Stimulated activated CD4-positive, alpha-beta T cell treated with anti-CD3 and anti-CD28 coated beads, TNF-alpha, amount 100 ng/mL, for 48 hours (primary cell): ENCODE measurements at regions not wholly inside any gene's neighbourhood (a gene's known extent, or its start where the extent isn't known, plus 50 kb on each side); places are given as distances from the start of the nearest gene placed in this dataset.

Experiments used
- DNase-seq, 3 donors: peaks; one replicate each; pipeline ENCODE4 v3.0.0-alpha.2; 2020; ENCODE audit warnings: low read depth in 3 of 3

DNA sequence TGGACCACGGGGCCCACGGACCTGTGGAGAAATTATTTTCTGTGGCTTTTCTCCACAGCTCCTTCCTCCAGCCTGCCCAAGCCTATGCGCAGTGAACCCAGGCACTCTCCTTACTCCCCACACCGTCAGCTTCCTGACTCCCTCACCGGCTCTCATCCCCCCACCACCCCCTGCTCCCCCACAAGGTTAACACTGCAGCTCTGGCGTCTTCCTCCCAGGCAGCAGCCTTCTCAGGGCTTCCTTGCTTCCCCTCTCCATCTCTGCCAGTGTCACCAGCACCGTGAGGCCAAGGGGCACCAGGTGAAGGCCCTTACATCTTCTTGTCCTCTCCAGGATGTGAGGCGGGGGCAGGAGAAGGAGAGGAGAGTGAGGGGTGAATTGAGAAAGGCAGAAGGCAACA lies 168.3 kb upstream of the TLE3 start:
- no peak for DNase-seq

DNA sequence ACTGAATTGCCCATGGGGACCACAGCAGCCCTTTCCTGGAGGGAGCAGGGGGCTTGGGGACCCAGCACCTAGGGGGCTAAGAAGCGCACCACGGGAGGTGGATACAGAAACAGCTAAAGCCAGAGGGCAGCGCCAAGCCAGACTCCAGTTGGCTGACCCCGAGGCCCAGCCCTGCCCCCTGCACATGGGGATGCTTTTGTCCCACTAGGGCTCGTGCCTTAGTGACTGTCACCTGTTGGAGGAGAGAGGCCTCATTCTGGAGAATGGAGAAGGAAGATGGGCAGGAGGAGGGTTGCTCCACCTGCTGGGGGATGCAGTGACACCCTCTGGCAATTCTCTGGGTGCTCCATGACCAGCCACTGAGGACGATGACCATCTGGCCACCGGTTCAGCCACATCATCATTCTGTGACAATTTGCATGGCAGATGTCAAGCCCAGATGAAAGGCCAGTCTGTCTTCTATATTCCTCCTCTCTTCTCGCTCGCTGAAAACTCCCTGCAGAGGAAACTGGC lies 167.8 kb upstream of the TLE3 start:
- DNase-seq, result no peak

DNA sequence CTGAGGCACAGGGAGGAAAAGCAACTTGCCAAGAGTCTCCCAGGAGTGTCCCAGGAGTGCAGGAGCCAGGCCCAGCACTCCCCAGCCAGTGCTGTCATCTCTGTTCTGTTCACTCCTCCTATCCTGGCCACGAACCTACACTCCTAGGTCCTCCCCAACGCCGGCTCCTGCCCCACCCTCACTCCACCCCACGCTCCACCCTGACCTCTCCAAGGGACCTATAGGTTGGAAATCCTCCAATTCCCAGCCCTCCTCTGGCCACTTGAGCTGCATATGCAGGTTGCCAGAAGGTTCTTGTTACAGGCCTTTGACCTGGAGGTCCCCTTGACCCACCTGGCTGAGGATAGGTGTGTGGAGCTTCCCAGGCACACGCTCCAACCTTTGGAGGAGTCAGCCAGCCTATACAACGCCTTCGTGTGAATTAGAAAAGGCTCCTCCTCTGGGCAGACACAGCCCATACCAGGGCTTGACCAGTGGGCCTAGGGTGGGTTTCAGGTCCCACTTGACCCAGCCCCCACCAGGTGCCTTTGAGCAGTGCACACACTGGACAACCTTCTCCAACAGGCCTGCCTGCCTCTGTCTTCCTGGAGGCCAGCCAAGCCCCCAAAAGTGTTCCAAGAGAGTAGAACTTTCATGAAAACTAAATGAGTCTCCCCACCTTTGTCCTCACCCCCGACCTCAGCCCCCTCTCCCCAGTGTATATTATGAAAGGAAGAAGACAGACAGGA lies 167.2 kb upstream of the TLE3 start:
- no peak for DNase-seq

DNA sequence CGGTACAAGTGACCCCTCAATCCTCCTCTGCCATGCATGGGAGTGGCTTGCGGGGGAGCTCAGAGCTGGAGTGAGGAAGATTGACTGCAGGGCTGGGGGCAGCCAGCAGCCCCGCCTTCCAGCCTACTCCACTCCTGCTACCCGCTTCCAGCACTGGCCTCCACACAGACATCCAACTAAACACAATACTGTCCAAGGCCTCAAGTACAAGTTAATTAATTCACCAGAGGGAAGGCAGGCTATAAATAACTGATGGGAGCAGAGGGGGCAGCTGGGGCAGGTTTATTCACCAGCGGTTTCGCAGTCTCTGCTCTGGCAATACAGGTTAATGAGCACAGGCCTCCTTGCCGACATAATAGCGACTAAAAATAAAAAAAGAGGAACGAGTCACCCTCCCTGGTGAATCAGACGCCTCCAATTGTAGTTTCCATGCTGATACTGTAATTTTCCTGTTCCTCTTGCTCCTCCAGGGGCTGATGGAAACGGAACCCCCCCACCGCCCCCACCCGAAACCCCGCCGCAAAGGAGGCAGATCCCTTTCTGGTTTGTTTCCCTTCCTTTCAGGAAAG lies 166.4 kb upstream of the TLE3 start:
- no peak for DNase-seq

DNA sequence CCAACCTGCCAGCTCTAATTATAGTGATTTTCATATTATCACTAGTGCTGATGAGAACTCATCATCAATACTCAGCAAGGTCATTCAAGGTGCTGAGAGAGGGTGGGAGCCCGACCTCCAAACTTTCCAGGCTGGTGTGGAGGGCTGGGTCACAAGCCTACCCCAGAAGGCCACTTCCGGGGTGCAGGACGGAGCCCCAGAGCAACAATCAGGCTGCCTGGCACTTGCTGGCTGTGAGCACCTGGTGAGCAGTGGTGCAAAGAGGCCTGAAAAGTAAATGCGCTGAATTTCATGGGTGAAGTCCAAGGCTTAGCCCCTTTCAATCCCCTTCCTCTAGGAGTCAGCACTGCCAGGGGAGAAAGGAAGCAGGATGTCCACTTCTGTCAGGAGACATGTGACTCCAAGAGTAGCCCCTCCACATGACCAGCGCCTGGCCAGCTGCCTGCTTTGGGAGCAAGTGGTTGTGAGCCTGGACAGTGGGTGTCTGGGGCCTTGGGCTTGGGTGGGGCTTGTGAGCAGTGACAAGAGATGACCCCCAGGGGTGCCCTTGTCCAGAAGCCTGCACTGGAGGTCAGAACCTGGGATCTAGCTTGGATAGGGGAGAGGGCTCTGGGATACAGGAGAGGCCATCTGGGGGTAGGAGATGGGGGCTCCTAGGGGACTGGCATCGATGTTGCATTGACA lies 165.0 kb upstream of the TLE3 start:
- no peak for DNase-seq

DNA sequence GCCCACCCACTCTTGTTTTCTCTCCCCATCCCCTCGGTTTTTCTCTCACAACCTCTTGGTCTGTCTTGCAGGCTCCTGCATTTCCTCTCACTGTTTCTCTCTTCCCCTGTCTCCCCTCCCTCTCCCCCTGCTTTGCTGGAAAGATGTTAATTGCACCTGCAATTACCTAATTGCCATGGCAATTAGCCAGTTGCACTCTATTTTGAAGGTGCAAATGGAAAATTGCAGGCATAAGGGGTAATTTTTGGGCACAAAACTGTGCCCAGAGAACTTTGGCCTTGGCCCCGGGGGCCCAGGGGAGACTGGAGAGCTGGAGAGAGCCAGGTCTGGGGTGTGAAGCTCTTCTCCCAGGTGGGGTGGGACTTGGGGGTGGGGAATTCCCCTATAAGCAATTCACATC lies 164.5 kb upstream of the TLE3 start:
- no peak for DNase-seq

DNA sequence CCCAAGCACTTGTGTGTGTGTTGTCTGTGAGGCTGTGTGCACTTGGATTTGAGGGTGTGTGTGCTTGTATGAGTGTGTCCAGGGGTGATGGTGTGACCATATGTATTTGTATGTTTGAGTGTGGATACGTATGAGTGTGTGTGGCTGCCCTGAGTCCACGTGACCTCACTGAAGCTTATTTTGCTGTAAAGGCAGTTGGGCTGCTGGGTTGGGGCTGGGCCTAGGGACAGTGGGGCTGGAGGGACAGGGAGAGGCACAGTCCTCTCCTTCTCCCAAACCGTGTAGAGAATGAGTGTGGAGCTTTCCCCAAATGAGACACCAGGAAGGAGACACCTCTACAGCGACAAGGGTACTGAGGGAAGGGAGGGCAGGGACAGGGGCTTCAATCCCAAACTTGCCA lies 163.4 kb upstream of the TLE3 start:
- no peak for DNase-seq

DNA sequence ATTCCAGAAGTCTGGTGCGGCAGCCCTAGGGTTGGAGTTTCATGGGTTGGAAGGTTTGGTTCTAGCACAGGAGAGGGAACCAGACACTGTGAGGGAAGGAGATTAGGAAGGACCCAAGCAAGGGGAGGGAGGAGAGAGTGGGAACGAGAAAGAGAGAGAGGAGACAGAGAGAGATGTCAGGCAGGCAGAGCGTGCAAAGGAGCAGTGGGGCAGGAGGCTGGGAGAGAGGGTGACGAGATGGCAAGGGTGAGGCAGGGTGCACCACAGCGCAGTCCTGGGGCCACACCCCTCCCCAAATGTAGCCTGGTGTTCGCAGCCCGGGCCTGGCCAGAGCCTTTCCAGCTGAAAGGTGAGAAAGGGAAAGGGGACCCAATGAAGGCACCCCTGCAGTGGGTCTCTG lies 162.9 kb upstream of the TLE3 start:
- no peak for DNase-seq

DNA sequence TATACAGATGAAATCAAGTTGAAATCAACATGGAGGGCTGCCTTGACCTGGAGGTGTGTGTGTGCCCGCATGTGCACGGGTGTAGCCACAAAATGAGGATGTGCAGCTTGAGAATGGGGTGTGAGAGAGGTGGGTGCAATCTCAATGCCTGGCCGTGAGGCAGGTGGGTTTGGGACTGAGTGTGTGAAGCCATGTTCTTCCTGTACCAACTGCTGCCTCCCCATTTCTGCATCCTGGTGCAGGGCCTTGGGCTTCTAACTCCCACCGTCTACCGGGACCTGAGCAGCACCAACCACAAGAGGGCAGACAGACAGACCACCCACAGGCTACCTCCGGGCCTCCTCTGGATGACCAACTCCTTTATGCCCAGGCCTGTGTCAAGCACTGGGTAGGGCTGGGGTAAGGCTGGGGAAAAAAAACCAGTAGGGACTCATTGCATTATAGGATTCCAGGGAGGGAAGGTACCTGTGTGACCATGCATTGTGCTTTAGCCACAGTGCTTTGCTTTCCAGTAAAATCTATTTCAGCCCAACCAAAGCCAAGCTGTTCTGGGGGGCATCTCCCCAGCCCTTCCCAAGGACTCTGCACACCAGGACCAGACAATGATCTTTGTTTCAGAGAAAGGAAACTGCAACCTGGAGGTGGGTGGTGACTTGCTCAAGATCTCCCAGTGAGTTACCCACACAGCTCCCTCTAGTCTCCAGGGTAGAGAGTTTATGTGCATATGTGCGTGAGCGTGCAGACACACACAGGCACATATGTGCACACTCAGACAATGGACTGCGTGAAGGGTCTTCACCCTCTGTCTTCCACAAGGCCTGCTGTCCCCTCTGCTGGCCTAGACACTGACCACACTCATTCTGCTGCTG lies 162.2 kb upstream of the TLE3 start:
- DNase-seq, result no peak

DNA sequence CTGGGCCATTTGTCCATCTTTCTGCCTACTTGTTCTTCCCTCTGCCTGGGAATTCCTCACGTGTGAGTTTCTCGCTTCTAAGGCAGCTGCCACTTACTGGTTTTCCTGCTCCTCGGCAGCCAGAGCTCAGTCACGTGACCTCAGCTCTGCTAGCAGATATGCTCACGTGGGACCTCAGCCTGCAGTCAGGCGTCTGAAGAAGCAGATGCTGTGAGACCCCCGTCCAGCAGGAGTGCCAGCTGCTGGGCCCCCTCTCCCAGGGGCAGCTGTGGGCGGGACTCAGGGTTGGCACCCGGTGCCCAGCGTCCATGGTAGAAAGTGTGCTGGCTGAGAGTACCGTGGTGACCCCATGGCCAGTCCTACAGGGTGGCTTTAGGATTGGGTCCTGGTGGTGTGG lies 161.3 kb upstream of the TLE3 start:
- DNase-seq, result no peak

DNA sequence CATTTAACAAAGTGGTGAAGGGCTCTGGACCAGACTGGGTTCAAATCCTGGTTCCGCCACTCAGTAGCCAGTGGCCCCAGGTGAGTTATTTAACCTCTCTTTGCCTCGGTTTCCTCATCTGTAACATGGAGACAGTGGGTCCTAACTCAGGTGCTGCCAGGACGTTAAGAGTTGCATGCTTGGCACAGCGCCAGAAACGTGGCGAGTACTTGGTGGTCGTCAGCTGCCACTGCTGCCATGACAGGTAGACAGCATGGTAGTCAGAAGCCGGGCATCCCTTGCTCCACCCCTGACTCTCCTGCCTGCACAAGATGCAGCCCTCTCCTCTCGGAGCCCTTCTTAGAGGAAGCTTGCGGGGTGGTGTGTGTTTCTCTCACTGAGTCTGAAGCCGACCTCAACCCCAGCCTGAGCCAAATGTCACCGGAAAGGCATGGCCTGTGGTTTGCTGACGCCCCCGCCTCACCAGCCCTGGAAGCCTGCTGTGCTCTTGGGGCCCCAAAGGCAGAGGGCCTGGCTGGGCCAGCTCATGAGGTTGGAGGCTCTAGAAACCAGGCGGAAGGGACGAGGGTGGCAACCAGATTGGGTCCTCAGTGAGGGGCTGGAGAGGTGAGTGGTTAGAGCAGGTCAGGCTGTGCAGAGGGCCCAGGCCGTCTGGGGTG lies 160.8 kb upstream of the TLE3 start:
- DNase-seq, result peak; percentile 64 to 81 (median 76)

DNA sequence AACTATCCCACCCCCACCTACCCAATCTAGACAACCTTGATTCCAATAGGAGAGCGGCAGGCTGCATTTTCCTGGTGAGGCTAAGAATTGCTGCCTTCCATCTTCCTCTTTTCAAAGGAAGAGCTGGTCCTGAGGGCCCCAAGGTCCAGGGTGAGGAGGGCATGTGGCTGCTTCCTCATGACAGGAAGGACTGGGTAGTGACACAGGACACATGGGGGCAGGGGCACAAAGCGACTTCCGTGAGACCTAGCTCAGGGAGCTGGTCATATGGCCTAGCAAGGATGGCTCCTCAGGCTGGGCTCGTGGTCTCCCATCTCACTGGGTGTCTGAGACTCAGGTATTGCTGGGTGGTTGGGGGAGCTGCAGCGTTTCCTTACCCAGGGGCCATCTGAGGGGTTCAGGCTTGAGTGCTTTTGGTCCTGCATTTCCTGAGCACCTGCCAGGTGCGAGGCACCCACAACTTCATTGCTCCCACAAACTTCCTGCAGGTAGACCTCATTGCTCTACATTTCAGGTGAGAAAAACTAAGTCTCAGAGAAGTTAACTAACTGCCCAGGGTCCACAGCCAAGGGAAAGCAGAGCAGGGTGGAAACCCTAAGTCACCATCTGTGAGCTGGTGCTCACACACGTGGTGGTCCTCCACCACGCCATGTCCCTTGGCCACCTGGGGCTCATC lies 160.0 kb upstream of the TLE3 start:
- no peak for DNase-seq

DNA sequence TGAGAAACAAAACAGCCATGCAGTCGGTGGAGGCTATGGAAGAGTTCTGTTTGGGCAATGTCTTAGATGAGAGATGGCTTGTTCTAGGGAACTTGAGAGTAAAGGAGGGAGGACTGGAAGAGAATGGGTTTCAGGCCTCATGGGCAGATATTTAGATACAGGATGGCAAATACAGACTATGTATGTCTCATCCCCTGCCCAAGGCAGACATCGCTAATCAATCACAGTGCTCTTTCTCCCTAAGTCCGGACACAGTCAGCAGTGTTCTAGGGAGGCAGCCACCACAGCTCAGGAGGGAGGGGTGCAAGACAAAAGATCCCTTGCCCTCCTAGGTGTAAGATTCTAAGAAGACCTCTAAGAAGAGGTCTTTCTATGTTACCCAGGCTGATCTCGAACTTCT lies 159.3 kb upstream of the TLE3 start:
- DNase-seq, result no peak

DNA sequence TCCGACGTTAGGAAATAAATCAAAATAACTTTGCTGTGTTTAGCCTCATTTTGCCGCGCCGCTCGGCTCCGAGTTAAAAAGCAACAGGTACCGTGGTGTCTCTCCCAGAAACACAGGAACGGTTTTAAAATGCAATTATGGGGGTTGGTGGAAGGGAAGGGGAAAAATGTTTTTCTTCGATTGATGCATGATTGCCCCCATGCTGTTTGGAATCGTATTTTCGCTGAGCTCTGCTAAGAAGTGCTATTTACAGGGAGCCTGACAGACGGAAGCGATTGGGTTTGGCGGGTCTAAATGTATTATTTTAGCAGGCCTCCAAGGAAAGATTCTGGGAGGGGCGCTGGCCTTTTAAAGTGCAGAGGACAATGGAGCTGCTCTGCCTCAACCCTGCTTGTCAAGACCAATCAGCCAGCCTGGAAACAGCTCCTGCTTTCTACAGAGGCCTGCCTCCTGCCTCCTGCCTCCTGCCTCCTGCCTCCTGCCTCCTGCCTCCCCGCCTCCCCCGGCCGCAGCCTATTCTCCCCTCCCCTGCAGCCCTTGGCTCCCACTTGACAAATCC lies 156.7 kb upstream of the TLE3 start:
- DNase-seq, result no peak

DNA sequence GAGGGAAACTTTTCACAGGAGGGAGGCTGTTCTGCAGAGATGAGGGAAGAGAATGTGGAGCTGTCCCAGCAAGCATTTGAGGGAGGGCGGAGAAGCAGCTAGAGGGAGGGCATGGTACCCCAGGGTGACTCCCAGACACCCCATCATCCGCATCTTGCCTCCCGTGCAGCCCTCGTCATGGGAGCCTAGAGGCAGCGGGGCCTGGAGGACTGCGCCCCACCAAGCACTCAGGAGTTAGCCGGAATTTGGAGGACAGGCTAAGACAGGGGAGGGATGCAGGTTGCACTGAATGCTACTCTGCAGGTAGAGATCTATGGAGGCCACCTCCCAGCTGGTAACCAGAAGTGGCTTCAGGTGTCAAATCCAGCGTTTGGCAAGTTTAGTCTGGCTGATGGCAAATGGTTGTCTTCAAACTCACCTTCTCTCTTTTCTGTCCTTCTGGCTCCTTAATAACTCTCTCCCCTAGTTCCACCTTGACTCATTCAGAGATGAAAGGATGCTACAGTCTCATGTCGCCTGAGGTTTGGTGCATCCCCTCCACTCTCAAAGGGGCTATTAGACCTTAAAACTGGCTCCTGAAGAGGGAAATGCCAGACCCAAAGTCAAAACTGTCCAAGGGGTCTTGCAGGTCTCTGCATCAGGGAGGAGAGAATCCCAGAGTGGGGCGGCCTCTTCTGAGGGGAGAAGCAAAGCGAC lies 155.9 kb upstream of the TLE3 start:
- no peak for DNase-seq

DNA sequence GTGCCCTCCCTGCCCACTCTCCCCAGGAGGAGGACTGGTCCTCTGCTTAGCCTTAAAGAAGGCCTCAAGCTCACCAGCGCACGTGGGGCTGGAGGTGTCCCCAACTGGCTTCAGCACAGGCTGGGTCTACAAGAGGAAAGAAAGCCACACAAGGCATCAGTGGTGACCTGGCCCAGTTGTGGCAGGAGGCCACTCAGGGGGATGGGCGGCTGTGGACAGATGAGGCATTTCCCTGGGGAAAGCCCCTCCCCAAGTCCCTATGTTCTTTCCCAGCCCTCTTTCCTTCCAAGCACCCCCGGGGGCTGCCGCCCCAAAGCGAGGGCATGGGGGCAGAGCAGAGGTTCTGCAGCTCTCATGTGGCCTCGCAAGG lies 155.2 kb upstream of the TLE3 start:
- no peak for DNase-seq

DNA sequence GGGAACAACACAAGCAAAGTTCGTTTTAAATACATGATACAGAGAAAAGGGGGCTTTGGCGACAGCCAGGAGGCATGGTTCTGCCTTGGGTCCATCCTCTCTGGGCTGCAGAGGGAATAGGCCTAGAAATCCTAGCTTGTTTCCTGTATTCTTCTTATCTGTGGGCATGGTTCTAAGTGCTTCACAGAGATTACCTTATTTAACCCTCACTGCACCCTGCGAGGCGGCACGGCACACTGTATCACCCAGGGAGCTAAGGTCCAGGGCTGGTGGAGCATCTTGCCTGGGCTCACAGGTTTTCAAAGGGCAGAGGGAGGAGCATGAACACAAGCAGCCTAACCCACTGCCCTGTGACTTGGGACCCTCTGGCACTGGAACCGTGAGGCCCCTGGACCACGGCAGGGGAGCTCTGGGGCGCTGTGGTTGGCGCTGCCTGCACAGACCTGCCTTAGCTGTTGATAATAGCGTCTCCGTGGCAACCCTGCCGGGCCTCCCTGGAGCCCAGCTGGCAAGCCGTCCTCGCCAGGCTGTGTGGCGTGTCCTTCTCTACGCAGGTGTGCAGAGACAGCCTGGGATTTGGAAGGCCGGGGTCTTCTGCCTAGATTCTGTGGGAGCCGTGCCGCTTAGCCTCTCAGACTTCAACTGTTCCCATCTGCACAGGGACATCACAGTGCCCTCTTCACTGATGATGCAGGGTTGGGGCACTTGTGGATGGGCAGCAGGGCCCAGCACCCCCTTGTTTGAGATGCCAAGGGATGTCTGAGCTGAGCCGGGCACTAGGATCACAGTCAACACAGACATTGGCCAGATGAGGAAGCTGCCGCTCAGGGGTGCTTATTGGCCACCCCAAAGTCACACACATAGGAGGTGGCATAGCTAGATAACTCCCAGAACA lies 154.6 kb upstream of the TLE3 start:
- no peak for DNase-seq

DNA sequence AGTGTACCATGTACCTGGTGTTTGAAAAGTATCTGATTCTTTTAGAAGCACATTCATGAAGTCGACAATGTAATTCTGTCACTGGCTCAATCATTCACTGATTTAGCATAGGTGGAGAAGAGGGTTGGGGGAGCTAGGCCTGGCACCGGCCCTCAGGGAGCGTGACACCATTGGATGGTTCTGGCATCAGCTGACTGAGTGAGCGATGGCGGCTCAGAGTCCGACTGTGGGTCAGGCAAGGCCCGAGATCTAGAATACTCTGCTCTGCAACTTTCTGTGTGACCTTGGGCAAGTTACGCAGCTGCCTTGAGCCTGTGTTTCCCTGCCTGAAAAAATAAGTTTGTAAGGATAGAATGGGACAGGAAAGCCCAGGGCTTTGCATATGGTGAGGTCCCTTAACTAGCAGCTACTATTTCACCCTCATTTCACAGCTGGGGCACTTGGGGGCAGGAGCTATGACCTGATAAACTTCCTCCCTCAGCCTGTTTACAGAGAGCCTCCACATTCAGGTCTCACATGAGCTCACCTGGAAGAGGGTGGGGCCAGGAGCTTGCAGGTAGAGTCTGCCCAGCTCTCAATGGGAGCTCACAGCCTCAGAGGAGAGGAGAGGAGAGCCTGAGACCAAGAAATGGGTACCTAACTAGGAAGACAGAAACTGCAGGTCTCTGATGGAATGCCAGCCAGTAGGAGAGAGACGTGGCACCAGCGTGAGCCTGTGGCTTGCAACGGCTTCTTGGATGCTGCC lies 153.7 kb upstream of the TLE3 start:
- DNase-seq, result no peak
